ENCODE measurements at regions not wholly inside any gene's neighbourhood (a gene's known extent, or its start where the extent isn't known, plus 50 kb on each side); places are given as distances from the start of the nearest gene placed in this dataset.

- DNase-seq (ENCODE audit: low read depth in 2 of 2) = no peak
Measured at GRCh38 chr6:90846824-90847223, 260.0 kb upstream of the MAP3K7 start.

- DNase-seq (ENCODE audit: low read depth in 2 of 2) = no peak
Measured at GRCh38 chr6:90835596-90836212, 248.8 kb upstream of the MAP3K7 start.

GRCh38 chr6:90829311-90829710 is 242.4 kb upstream of the MAP3K7 start:
- no peak for DNase-seq (ENCODE audit: low read depth in 2 of 2)

GRCh38 chr6:90820436-90820835 is 233.6 kb upstream of the MAP3K7 start:
- no peak for DNase-seq (ENCODE audit: low read depth in 2 of 2)

GRCh38 chr6:90819483-90819882 is 232.6 kb upstream of the MAP3K7 start:
- DNase-seq (ENCODE audit: low read depth in 2 of 2) = no peak

GRCh38 chr6:90818163-90818562 is 231.3 kb upstream of the MAP3K7 start:
- DNase-seq (ENCODE audit: low read depth in 2 of 2) = no peak

GRCh38 chr6:90816764-90817163 is 229.9 kb upstream of the MAP3K7 start:
- no peak for DNase-seq (ENCODE audit: low read depth in 2 of 2)

- DNase-seq (ENCODE audit: low read depth in 2 of 2) = no peak
Measured at GRCh38 chr6:90811596-90812226, 224.8 kb upstream of the MAP3K7 start.

GRCh38 chr6:90809035-90809434 is 222.2 kb upstream of the MAP3K7 start:
- no peak for DNase-seq (ENCODE audit: low read depth in 2 of 2)

GRCh38 chr6:90807791-90808701 is 221.2 kb upstream of the MAP3K7 start:
- no peak for DNase-seq (ENCODE audit: low read depth in 2 of 2)

- no peak for DNase-seq (ENCODE audit: low read depth in 2 of 2)
Measured at GRCh38 chr6:90805619-90806155, 218.8 kb upstream of the MAP3K7 start.

- no peak for DNase-seq (ENCODE audit: low read depth in 2 of 2)
Measured at GRCh38 chr6:90803956-90804355, 217.1 kb upstream of the MAP3K7 start.

- DNase-seq (ENCODE audit: low read depth in 2 of 2) = no peak
Measured at GRCh38 chr6:90795078-90795477, 208.2 kb upstream of the MAP3K7 start.

- no peak for DNase-seq (ENCODE audit: low read depth in 2 of 2)
Measured at GRCh38 chr6:90793771-90794170, 206.9 kb upstream of the MAP3K7 start.

GRCh38 chr6:90790696-90791095 is 203.8 kb upstream of the MAP3K7 start:
- peak in 1 of 2 donors; percentile 23 for DNase-seq (ENCODE audit: low read depth in 2 of 2)

- DNase-seq (ENCODE audit: low read depth in 2 of 2) = peak in 1 of 2 donors; percentile 0
Measured at GRCh38 chr6:90790058-90790457, 203.2 kb upstream of the MAP3K7 start.

- DNase-seq (ENCODE audit: low read depth in 2 of 2) = no peak
Measured at GRCh38 chr6:90788781-90789180, 201.9 kb upstream of the MAP3K7 start.

- no peak for DNase-seq (ENCODE audit: low read depth in 2 of 2)
Measured at GRCh38 chr6:90787446-90787845, 200.6 kb upstream of the MAP3K7 start.

GRCh38 chr6:90780778-90781177 is 193.9 kb upstream of the MAP3K7 start:
- DNase-seq (ENCODE audit: low read depth in 2 of 2) = no peak

GRCh38 chr6:90780141-90780540 is 193.3 kb upstream of the MAP3K7 start:
- DNase-seq (ENCODE audit: low read depth in 2 of 2) = no peak

GRCh38 chr6:90778417-90779203 is 191.7 kb upstream of the MAP3K7 start:
- DNase-seq (ENCODE audit: low read depth in 2 of 2) = no peak
